ENCODE measurements at regions not wholly inside any gene's neighbourhood (a gene's known extent, or its start where the extent isn't known, plus 50 kb on each side); places are given as distances from the start of the nearest gene placed in this dataset.

DNA sequence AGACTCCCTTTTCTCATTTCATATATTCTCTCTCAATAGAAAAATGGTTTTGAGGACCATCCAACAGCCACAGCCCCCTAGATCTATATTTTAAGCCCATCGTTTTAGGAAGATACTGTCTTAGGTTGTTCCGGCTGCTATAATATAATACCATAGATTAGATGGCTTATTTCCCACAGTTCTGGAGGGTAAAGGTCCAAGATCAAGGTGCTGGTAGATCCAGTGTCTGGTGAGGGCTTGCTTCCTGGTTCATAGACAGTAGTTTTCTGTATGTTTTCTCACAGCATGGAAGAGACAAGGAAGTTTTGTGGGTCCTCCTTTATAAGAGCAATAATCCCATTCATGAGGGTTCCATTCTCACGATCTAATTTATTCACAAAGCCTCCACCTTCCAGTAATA, 215.1 kb downstream of the AASDHPPT start:
- no peak overlapping the region for H3K27ac ChIP-seq
- H3K4me1 ChIP-seq (ENCODE audit: control insufficient read depth in 1 of 2, low read depth in 2 of 2): no peaks in the 10 kb centered on the region
- no peaks in the 10 kb centered on the region for H3K36me3 ChIP-seq
- no peaks in the 10 kb centered on the region for H3K27me3 ChIP-seq (replicated peaks; ENCODE audit: insufficient read depth)
- H3K9me3 ChIP-seq: no peaks in the 10 kb centered on the region
- no peak overlapping the region for H3K4me3 ChIP-seq
- DNase-seq (ENCODE audit: low spot score) (no peak), ATAC-seq (ENCODE audit: insufficient number of reproducible peaks, low FRiP score, low read depth) (no peak)
- TF ChIP-seq, protein P1, sequence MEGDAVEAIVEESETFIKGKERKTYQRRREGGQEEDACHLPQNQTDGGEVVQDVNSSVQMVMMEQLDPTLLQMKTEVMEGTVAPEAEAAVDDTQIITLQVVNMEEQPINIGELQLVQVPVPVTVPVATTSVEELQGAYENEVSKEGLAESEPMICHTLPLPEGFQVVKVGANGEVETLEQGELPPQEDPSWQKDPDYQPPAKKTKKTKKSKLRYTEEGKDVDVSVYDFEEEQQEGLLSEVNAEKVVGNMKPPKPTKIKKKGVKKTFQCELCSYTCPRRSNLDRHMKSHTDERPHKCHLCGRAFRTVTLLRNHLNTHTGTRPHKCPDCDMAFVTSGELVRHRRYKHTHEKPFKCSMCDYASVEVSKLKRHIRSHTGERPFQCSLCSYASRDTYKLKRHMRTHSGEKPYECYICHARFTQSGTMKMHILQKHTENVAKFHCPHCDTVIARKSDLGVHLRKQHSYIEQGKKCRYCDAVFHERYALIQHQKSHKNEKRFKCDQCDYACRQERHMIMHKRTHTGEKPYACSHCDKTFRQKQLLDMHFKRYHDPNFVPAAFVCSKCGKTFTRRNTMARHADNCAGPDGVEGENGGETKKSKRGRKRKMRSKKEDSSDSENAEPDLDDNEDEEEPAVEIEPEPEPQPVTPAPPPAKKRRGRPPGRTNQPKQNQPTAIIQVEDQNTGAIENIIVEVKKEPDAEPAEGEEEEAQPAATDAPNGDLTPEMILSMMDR (IDR thresholded peaks at IDR 0.05): no peak

DNA sequence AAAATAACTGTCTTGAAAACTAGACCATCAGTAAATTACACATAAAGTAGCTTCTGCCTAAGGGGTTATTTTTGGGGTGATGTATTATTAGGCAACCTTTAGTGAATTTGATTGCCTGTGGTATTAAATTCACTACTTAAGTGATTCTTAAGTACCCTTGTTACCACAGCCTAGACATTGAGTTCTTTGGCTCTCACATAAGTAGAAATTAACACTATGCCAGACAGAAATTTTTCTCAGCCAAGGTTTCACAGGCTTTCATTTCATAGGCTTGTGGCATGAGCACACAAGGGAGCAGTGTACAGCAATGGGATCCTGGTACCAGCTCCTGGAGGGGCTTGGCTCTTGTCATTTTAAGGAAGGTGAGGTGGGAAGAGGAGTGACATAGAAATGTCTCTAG, 218.5 kb downstream of the AASDHPPT start:
- Histone ChIP-seq H3K4me3 (no peak overlapping the region), H3K27ac (no peak overlapping the region), H3K36me3 (no peaks in the 10 kb centered on the region), H3K27me3 (replicated peaks; ENCODE audit: insufficient read depth) (no peaks in the 10 kb centered on the region), H3K4me1 (ENCODE audit: control insufficient read depth in 1 of 2, low read depth in 2 of 2) (no peaks in the 10 kb centered on the region), H3K9me3 (no peaks in the 10 kb centered on the region)
- no peak for ATAC-seq (ENCODE audit: insufficient number of reproducible peaks, low FRiP score, low read depth)
- no peak for DNase-seq (ENCODE audit: low spot score)
- TF ChIP-seq, protein P1 (IDR thresholded peaks at IDR 0.05): no peak

DNA sequence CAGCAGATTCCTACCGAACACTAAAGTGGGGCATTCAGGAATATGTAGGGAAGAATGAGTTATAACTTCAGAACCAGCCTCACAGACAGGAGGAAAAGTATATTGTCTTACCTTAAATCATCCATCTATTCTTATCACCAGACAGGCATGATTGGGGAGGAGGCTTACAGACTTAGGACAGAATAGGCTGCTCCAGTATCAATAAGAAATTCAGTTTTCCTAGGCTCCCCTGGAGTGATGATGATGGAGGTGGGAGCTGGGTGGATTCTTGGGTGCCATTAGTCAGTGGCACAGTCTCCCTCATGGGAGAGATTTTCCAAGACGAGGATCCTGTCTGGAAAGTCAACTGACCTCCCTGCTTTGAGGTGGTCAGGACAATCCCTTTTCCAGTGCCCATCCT, 225.0 kb downstream of the AASDHPPT start:
- no peak for ATAC-seq (ENCODE audit: insufficient number of reproducible peaks, low FRiP score, low read depth)

DNA sequence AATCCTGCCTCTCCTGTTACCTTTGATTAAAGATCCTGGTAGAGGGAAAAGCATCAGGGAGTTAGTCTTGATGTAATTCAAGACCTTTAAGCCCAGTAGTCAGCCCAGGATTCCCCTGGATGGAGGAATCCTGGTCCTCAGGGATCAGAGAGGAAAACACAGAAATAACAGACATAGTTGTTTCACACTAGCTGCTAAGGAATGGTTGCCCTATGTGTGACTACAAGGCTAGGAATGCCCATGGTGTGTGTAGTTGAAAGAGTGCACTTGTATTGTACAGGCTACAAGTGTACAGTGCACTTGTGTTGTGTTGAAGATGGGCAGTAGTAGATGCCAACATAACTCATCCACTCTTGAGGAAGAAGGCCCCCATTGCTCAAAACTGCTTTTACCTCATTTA, 226.8 kb downstream of the AASDHPPT start:
- no peak for ATAC-seq (ENCODE audit: insufficient number of reproducible peaks, low FRiP score, low read depth)
- no peak for DNase-seq (ENCODE audit: low spot score)
- TF ChIP-seq, protein P1 (IDR thresholded peaks at IDR 0.05): no peak

More for the DNA sequence above, 225.0 kb downstream of the AASDHPPT start:
- Histone ChIP-seq H3K27me3 (replicated peaks; ENCODE audit: insufficient read depth) (no peaks in the 10 kb centered on the region), H3K36me3 (no peaks in the 10 kb centered on the region), H3K27ac (no peak overlapping the region), H3K4me3 (no peak overlapping the region), H3K4me1 (ENCODE audit: control insufficient read depth in 1 of 2, low read depth in 2 of 2) (no peaks in the 10 kb centered on the region), H3K9me3 (no peaks in the 10 kb centered on the region)
- DNase-seq (ENCODE audit: low spot score): no peak
- TF ChIP-seq, protein P1 (IDR thresholded peaks at IDR 0.05): no peak

DNA sequence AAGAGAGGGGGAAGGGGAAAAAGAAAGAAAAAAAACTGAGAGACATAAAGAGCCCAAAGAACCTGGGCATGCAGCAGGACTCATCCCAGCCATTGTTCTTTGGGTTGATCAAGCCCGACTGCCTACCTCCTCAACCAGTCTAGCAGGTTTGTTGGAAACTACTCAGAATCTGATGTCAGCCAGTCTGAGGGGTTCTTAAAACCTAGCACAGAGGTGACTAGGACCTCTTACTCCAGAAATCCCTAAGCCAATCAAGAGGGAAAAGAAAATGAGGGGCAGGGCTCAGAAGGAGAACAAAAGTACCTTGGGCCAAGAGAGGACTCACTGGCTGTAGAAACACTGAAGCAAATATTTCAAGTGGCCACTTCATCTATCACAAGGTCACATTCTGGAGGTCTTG, 228.0 kb downstream of the AASDHPPT start:
- Histone ChIP-seq H3K9me3 (no peaks in the 10 kb centered on the region), H3K27me3 (replicated peaks; ENCODE audit: insufficient read depth) (no peaks in the 10 kb centered on the region), H3K27ac (no peak overlapping the region), H3K36me3 (no peaks in the 10 kb centered on the region), H3K4me3 (no peak overlapping the region), H3K4me1 (ENCODE audit: control insufficient read depth in 1 of 2, low read depth in 2 of 2) (no peaks in the 10 kb centered on the region)
- DNase-seq (ENCODE audit: low spot score) (no peak), ATAC-seq (ENCODE audit: insufficient number of reproducible peaks, low FRiP score, low read depth) (no peak)
- TF ChIP-seq, protein P1 (IDR thresholded peaks at IDR 0.05): no peak

More for the DNA sequence above, 226.8 kb downstream of the AASDHPPT start:
- Histone ChIP-seq H3K9me3 (no peaks in the 10 kb centered on the region), H3K4me1 (ENCODE audit: control insufficient read depth in 1 of 2, low read depth in 2 of 2) (no peaks in the 10 kb centered on the region), H3K27ac (no peak overlapping the region), H3K27me3 (replicated peaks; ENCODE audit: insufficient read depth) (no peaks in the 10 kb centered on the region), H3K4me3 (no peak overlapping the region), H3K36me3 (no peaks in the 10 kb centered on the region)
